Activated CD8-positive, alpha-beta memory T cell treated with anti-CD3 and anti-CD28 coated beads, Interleukin-2, amount 50 U/mL, for 48 hours (primary cell): ENCODE measurements at regions not wholly inside any gene's neighbourhood (a gene's known extent, or its start where the extent isn't known, plus 50 kb on each side); places are given as distances from the start of the nearest gene placed in this dataset.

Source experiments
- DNase-seq: peaks from one replicate; pipeline ENCODE4 v3.0.0-alpha.2; 2020

- DNase-seq: no peak
Measured at GRCh38 chr10:78401624-78402367, 368.1 kb downstream of the RPS24 start.

GRCh38 chr10:78402591-78402990 lies 368.9 kb downstream of the RPS24 start:
- no peak for DNase-seq

GRCh38 chr10:78403781-78404180 lies 370.1 kb downstream of the RPS24 start:
- peak; percentile 32 for DNase-seq

GRCh38 chr10:78404296-78404695 lies 370.6 kb downstream of the RPS24 start:
- peak; percentile 23 for DNase-seq

- peak; percentile 13 for DNase-seq
Measured at GRCh38 chr10:78405231-78405630, 371.6 kb downstream of the RPS24 start.

GRCh38 chr10:78405736-78406135 lies 372.1 kb downstream of the RPS24 start:
- DNase-seq: no peak

- no peak for DNase-seq
Measured at GRCh38 chr10:78406648-78407008, 373.0 kb downstream of the RPS24 start.

GRCh38 chr10:78407009-78407711 lies 373.5 kb downstream of the RPS24 start:
- DNase-seq: peak; percentile 79

- DNase-seq: no peak
Measured at GRCh38 chr10:78407966-78408365, 374.3 kb downstream of the RPS24 start.

GRCh38 chr10:78408671-78409472 lies 375.2 kb downstream of the RPS24 start:
- DNase-seq: no peak

GRCh38 chr10:78410046-78410965 lies 376.6 kb downstream of the RPS24 start:
- peak; percentile 15 for DNase-seq

- DNase-seq: no peak
Measured at GRCh38 chr10:78411716-78412115, 378.1 kb downstream of the RPS24 start.

GRCh38 chr10:78412605-78413004 lies 378.9 kb downstream of the RPS24 start:
- DNase-seq: no peak

- DNase-seq: no peak
Measured at GRCh38 chr10:78413076-78414055, 379.7 kb downstream of the RPS24 start.

GRCh38 chr10:78414380-78414779 lies 380.7 kb downstream of the RPS24 start:
- no peak for DNase-seq

- no peak for DNase-seq
Measured at GRCh38 chr10:78415111-78415510, 381.4 kb downstream of the RPS24 start.

GRCh38 chr10:78416031-78417011 lies 382.7 kb downstream of the RPS24 start:
- DNase-seq: no peak

GRCh38 chr10:78417425-78418370 lies 384.0 kb downstream of the RPS24 start:
- no peak for DNase-seq
